CD4-positive, alpha-beta T cell treated with Interleukin-15 for 4 hours (primary cell): ENCODE measurements at regions not wholly inside any gene's neighbourhood (a gene's known extent, or its start where the extent isn't known, plus 50 kb on each side); places are given as distances from the start of the nearest gene placed in this dataset.
"Not testable (repeated sequence)": the region's sequence is repeated elsewhere in the genome, so short reads cannot be mapped to it uniquely, and the experiment has no call there.

Source experiments
- DNase-seq: peaks from one replicate; pipeline ENCODE4 v3.0.0-alpha.2; 2020; ENCODE audit warnings: low spot score

GRCh38 chr10:121305066-121305465 lies 293.2 kb downstream of the FGFR2 start:
- no peak for DNase-seq

- no peak for DNase-seq
Observed at GRCh38 chr10:121306159-121306673, 292.0 kb downstream of the FGFR2 start.

- no peak for DNase-seq
Observed at GRCh38 chr10:121307411-121307980, 290.7 kb downstream of the FGFR2 start.

GRCh38 chr10:121308020-121308419 lies 290.2 kb downstream of the FGFR2 start:
- no peak for DNase-seq

GRCh38 chr10:121309164-121309563 lies 289.1 kb downstream of the FGFR2 start:
- DNase-seq, result no peak

GRCh38 chr10:121310151-121310711 lies 288.0 kb downstream of the FGFR2 start:
- no peak for DNase-seq

GRCh38 chr10:121311812-121312443 lies 286.3 kb downstream of the FGFR2 start:
- DNase-seq, result no peak

- no peak for DNase-seq
Observed at GRCh38 chr10:121312587-121312986, 285.7 kb downstream of the FGFR2 start.

GRCh38 chr10:121313119-121313875 lies 284.9 kb downstream of the FGFR2 start:
- DNase-seq, result no peak

GRCh38 chr10:121316432-121316831 lies 281.8 kb downstream of the FGFR2 start:
- no peak for DNase-seq

GRCh38 chr10:121317374-121317773 lies 280.9 kb downstream of the FGFR2 start:
- no peak for DNase-seq

- no peak for DNase-seq
Observed at GRCh38 chr10:121322046-121322445, 276.2 kb downstream of the FGFR2 start.

- no peak for DNase-seq
Observed at GRCh38 chr10:121322776-121323175, 275.5 kb downstream of the FGFR2 start.

GRCh38 chr10:121323443-121323842 lies 274.8 kb downstream of the FGFR2 start:
- no peak for DNase-seq

- no peak for DNase-seq
Observed at GRCh38 chr10:121324678-121325213, 273.5 kb downstream of the FGFR2 start.

- DNase-seq, result no peak
Observed at GRCh38 chr10:121325490-121326231, 272.6 kb downstream of the FGFR2 start.

- DNase-seq, result no peak
Observed at GRCh38 chr10:121326905-121327304, 271.3 kb downstream of the FGFR2 start.

GRCh38 chr10:121327727-121328126 lies 270.5 kb downstream of the FGFR2 start:
- DNase-seq, result no peak

GRCh38 chr10:121329631-121330030 lies 268.6 kb downstream of the FGFR2 start:
- DNase-seq, result not testable (repeated sequence)

GRCh38 chr10:121330563-121330962 lies 267.7 kb downstream of the FGFR2 start:
- DNase-seq, result no peak

- no peak for DNase-seq
Observed at GRCh38 chr10:121332353-121332752, 265.9 kb downstream of the FGFR2 start.
